GM12878 (cell line): ENCODE measurements at regions not wholly inside any gene's neighbourhood (a gene's known extent, or its start where the extent isn't known, plus 50 kb on each side); places are given as distances from the start of the nearest gene placed in this dataset.

ENCODE experiments used
- ATAC-seq: fragments of 200-7000 bp; cut with Tn5 transposase; 3 replicates; pipeline ENCODE4 v1.9.1; 2020; ENCODE audit warnings: mild to moderate bottlenecking, moderate library complexity
- BruUV-seq: library from RNA; stranded (reverse); fragments of 400-500 nt; replicated peaks from 2 replicates; lab custom pipeline; 2021; lab: Mats Ljungman, UMichigan
- CTCF ChIA-PET: fragments of 300-600 bp; sonication (Branson Sonifier 250); formaldehyde crosslinking; extraction: SDS; loops from one replicate; lab custom pipeline; 2021; ENCODE audit warnings: inconsistent platforms; lab: Yijun Ruan, JAX
- POLR2A ChIA-PET: fragments of 350-600 bp; formaldehyde crosslinking; extraction: SDS; loops from one replicate; lab custom pipeline; 2021; ENCODE audit warnings: inconsistent platforms; lab: Charles Lee
- RAD21 ChIA-PET: fragments of 300-600 bp; sonication (Branson Sonifier 250); formaldehyde crosslinking; loops from one replicate; lab custom pipeline; 2023; ENCODE audit warnings: antibody characterized with exemption; ENCODE audit not compliant: unreplicated experiment; lab: Charles Lee
- SMC1A ChIA-PET: fragments of 300-600 bp; sonication (Branson Sonifier 250); formaldehyde crosslinking; loops from one replicate; lab custom pipeline; 2023; ENCODE audit not compliant: unreplicated experiment, uncharacterized antibody; lab: Charles Lee
- DNase-seq: peaks from one replicate; pipeline ENCODE4 v3.0.0-alpha.2; 2011; ENCODE audit warnings: low read depth, low spot score
- FAIRE-seq: peaks from 3 replicates; lab custom pipeline; 2011; peaks lifted over from hg19 to GRCh38; lab: Jason Lieb, UNC
- H2AFZ ChIP-seq: 2 replicates; pipeline ENCODE4 v1.6.0; 2011; ENCODE audit warnings: low read depth, low read length, control low read depth; ENCODE audit not compliant: control insufficient read depth
- H3K27ac ChIP-seq: 2 replicates; pipeline ENCODE4 v1.5.1; 2011; ENCODE audit warnings: control low read depth; ENCODE audit not compliant: control insufficient read depth, insufficient read depth
- H3K27me3 ChIP-seq, 2 experiments: replicated peaks in 1 of 2; 2 replicates each; pipeline versions ENCODE4 v1.6.0 to v1.6.1; 2011; ENCODE audit warnings: low read length in 1 of 2; ENCODE audit not compliant: control insufficient read depth in 2 of 2, insufficient read depth in 2 of 2
- H3K36me3 ChIP-seq, 2 experiments: 2 replicates each; pipeline ENCODE4 v1.5.1; 2011; ENCODE audit warnings: low read length in 1 of 2; ENCODE audit not compliant: control insufficient read depth in 2 of 2, insufficient read depth in 2 of 2
- H3K4me1 ChIP-seq: 2 replicates; pipeline ENCODE4 v1.6.1; 2011; ENCODE audit warnings: mild to moderate bottlenecking, low read length, moderate library complexity, mixed read lengths; ENCODE audit not compliant: control insufficient read depth, insufficient read depth
- H3K4me2 ChIP-seq: 2 replicates; pipeline ENCODE4 v1.6.0; 2011; ENCODE audit warnings: control low read depth; ENCODE audit not compliant: control insufficient read depth, insufficient read depth
- H3K4me3 ChIP-seq: fragments of 200-600 bp; sonication (generic); 2 replicates; pipeline ENCODE4 v1.5.1; 2016
- H3K79me2 ChIP-seq: 2 replicates; pipeline ENCODE4 v1.6.0; 2011; ENCODE audit warnings: low read length; ENCODE audit not compliant: control insufficient read depth, insufficient read depth
- H3K9ac ChIP-seq: 2 replicates; pipeline ENCODE4 v1.8.0; 2011; ENCODE audit warnings: low read length, control low read depth, mixed read lengths; ENCODE audit not compliant: control insufficient read depth, insufficient read depth
- H3K9me3 ChIP-seq: replicated peaks from 3 replicates; pipeline ENCODE4 v1.5.1; 2011; ENCODE audit warnings: mild to moderate bottlenecking, low read length; ENCODE audit not compliant: control insufficient read depth, insufficient read depth
- H4K20me1 ChIP-seq: 2 replicates; pipeline ENCODE4 v1.6.0; 2011; ENCODE audit not compliant: control insufficient read depth, insufficient read depth
- ATF3 ChIP-seq: IDR thresholded peaks from 2 replicates; pipeline ENCODE4 v1.6.1; 2011; ENCODE audit warnings: low read depth, mild to moderate bottlenecking, low read length, moderate library complexity, borderline replicate concordance; ENCODE audit errors: extremely low read depth
- ATF7 ChIP-seq: fragments of 450-650 bp; IDR thresholded peaks from 2 replicates; pipeline ENCODE4 v1.6.1; 2016; ENCODE audit warnings: low read depth, mild to moderate bottlenecking
- CBX5 ChIP-seq: sonication (generic); IDR thresholded peaks from 2 replicates; pipeline ENCODE4 v1.6.1; 2016; ENCODE audit warnings: low read depth, moderate library complexity, mild to moderate bottlenecking, inconsistent platforms
- CHD4 ChIP-seq: fragments of 200-600 bp; sonication (generic); IDR thresholded peaks from 2 replicates; pipeline ENCODE4 v1.6.1; 2016; ENCODE audit warnings: mild to moderate bottlenecking
- ESRRA ChIP-seq: IDR thresholded peaks from 2 replicates; pipeline ENCODE4 v1.6.1; 2012; ENCODE audit warnings: mild to moderate bottlenecking, low read length, improper control_type of control experiment
- FOXM1 ChIP-seq: IDR thresholded peaks from 2 replicates; pipeline ENCODE4 v1.6.1; 2012; ENCODE audit warnings: low read depth, mild to moderate bottlenecking, inconsistent platforms, low read length, moderate library complexity
- HCFC1 ChIP-seq: fragments of 150-350 bp; IDR thresholded peaks from 2 replicates; pipeline ENCODE4 v1.6.1; 2014; ENCODE audit warnings: low read length
- IKZF2 ChIP-seq, 2 experiments: fragments of 450-650 bp; IDR thresholded peaks; 2 replicates each; pipeline ENCODE4 v1.6.1; 2017; ENCODE audit warnings: mild to moderate bottlenecking in 2 of 2, moderate library complexity in 2 of 2
- IRF5 ChIP-seq: fragments of 450-650 bp; IDR thresholded peaks from 2 replicates; pipeline ENCODE4 v1.6.1; 2017; ENCODE audit warnings: borderline replicate concordance
- NR2F1 ChIP-seq: fragments of 450-650 bp; conservative IDR thresholded peaks from 2 replicates; pipeline ENCODE4 v1.6.1; 2017; ENCODE audit warnings: mild to moderate bottlenecking
- RCOR1 ChIP-seq: conservative IDR thresholded peaks from 2 replicates; pipeline ENCODE4 v1.6.1; 2012; ENCODE audit warnings: low read depth, low read length, improper control_type of control experiment
- REST ChIP-seq: IDR thresholded peaks from 2 replicates; pipeline ENCODE4 v1.6.1; 2012; ENCODE audit warnings: mild to moderate bottlenecking, low read depth, low read length
- SREBF1 ChIP-seq: IDR thresholded peaks from 2 replicates; pipeline ENCODE4 v1.6.1; 2012; ENCODE audit warnings: mild to moderate bottlenecking, low read length
- STAT1 ChIP-seq: fragments of 450-650 bp; conservative IDR thresholded peaks from 2 replicates; pipeline ENCODE4 v1.6.1; 2014; ENCODE audit warnings: antibody characterized with exemption, mild to moderate bottlenecking
- STAT3 ChIP-seq: IDR thresholded peaks from 2 replicates; pipeline ENCODE4 v1.6.1; 2011; ENCODE audit warnings: low read depth, low read length, improper control_type of control experiment
- WGBS: methylation state at CpG from one replicate; pipeline ENCODE4 v1.1.6; 2016; ENCODE audit warnings: low lambda C conversion rate; ENCODE audit not compliant: insufficient replicate concordance, insufficient coverage; ENCODE audit errors: missing lambda C conversion rate; 5-methylcytosine and 5-hydroxymethylcytosine counted together
- in situ Hi-C: fragments of 300-500 bp; cut with MboI; formaldehyde crosslinking; loops from 9 replicates; pipeline ENCODE4 v1.14.3; 2018; ENCODE audit warnings: mixed read lengths
- intact Hi-C: fragments of 100-400 bp; cut with micrococcal nuclease; formaldehyde crosslinking; loops from one replicate; pipeline ENCODE4 v1.14.2; 2022; ENCODE audit not compliant: unreplicated experiment

GRCh38 chr5:153895266-153895665 is 143.4 kb downstream of the FAM114A2 start:
- Histone ChIP-seq H3K4me1 (0 out of 2 replicates have a peak, but pooled peaks cover 3% of the 10 kb centered on the region), H3K9ac (no peak overlapping the region), H3K27ac (no peak overlapping the region), H3K9me3 (no peaks in the 10 kb centered on the region), H4K20me1 (no peaks in the 10 kb centered on the region), H3K36me3 (no peaks in the 10 kb centered on the region), H3K79me2 (no peaks in the 10 kb centered on the region), H3K27me3 (no peaks in the 10 kb centered on the region), H3K4me2 (no peak overlapping the region), H3K4me3 (no peak overlapping the region), H2AFZ (no peak overlapping the region)
- POLR2A ChIA-PET: no interaction called here
- intact Hi-C loops (no loop called here), in situ Hi-C loops (no loop called here)
- WGBS: 45% methylated on average over 3 of the region's 3 CpGs
- RAD21 ChIA-PET: no interaction called here
- SMC1A ChIA-PET: interaction anchor here (0.7 to 1.3 kb wide), 2 partner anchors 9 to 316 kb away, joined by 3 to 4 read pairs; no protein-coding TSS in a partner anchor
- CTCF ChIA-PET: no interaction called here
- ATAC-seq (no peak), FAIRE-seq (no peak), DNase-seq (no peak)
- no peak for TF ChIP-seq CHD4
- TF ChIP-seq IRF5: no peak
- TF ChIP-seq NR2F1: no peak
- TF ChIP-seq ATF3: no peak
- TF ChIP-seq ATF7: no peak
- TF ChIP-seq STAT3: no peak
- BruUV-seq: no TSS peak

- CTCF ChIA-PET: no interaction called here
- H3K79me2 ChIP-seq: no peaks in the 10 kb centered on the region
- POLR2A ChIA-PET: no interaction called here
- H3K4me3 ChIP-seq: no peak overlapping the region
- in situ Hi-C loops: no loop called here
- H3K36me3 ChIP-seq: no peaks in the 10 kb centered on the region
- RAD21 ChIA-PET: no interaction called here
- no peak overlapping the region for H3K4me2 ChIP-seq
- no peak overlapping the region for H3K9ac ChIP-seq
- TF ChIP-seq STAT1 (no peak), HCFC1 (no peak), FOXM1 (no peak), CBX5 (no peak), SREBF1 (no peak), REST (no peak), RCOR1 (no peak), ESRRA (no peak), IKZF2 (IDR thresholded peaks at IDR 0.05) (no peak)
- TF ChIP-seq, all 136 proteins: peak for 0
- SMC1A ChIA-PET: no interaction called here
- no peak overlapping the region for H2AFZ ChIP-seq
- no peak for FAIRE-seq
- 0 out of 2 replicates have a peak, but pooled peaks cover 3% of the 10 kb centered on the region for H3K4me1 ChIP-seq
- ATAC-seq: no peak
- H4K20me1 ChIP-seq: no peaks in the 10 kb centered on the region
- no TSS peak for BruUV-seq
- no peak overlapping the region for H3K27ac ChIP-seq
- H3K9me3 ChIP-seq: no peaks in the 10 kb centered on the region
- H3K27me3 ChIP-seq: no peaks in the 10 kb centered on the region
- intact Hi-C loops: no loop called here
- no peak for DNase-seq
- WGBS: 48% methylated on average over 5 of the region's 5 CpGs
Measured at GRCh38 chr5:153893817-153894216, 144.9 kb downstream of the FAM114A2 start.
